Activated naive CD8-positive, alpha-beta T cell treated with anti-CD3 and anti-CD28 coated beads, Interleukin-2, amount 10 ng/mL, durations not matched to agents 7 days and 5 days (primary cell): ENCODE measurements at regions not wholly inside any gene's neighbourhood (a gene's known extent, or its start where the extent isn't known, plus 50 kb on each side); places are given as distances from the start of the nearest gene placed in this dataset.
"Not testable (repeated sequence)": the region's sequence is repeated elsewhere in the genome, so short reads cannot be mapped to it uniquely, and the experiment has no call there.

Experiments used
- ATAC-seq: fragments of 150-1000 bp; cut with Tn5 transposase; one replicate; pipeline ENCODE4 v1.10.0; 2021; ENCODE audit warnings: low read depth, moderate library complexity
- POLR2A ChIA-PET: fragments of 350-600 bp; sonication (Branson Sonifier 250); formaldehyde crosslinking; loops from one replicate; lab custom pipeline; 2021; ENCODE audit warnings: antibody characterized with exemption; lab: Charles Lee
- DNase-seq: peaks from one replicate; pipeline ENCODE4 v3.0.0; 2021
- H3K27ac Mint-ChIP-seq: one replicate; pipeline ENCODE4 v1.8.0; 2022; ENCODE audit warnings: mild to moderate bottlenecking, mixed read lengths
- H3K27me3 Mint-ChIP-seq: one replicate; pipeline ENCODE4 v1.8.0; 2022; ENCODE audit warnings: mild to moderate bottlenecking, moderate library complexity, mixed read lengths
- H3K36me3 Mint-ChIP-seq: one replicate; pipeline ENCODE4 v1.8.0; 2021; ENCODE audit warnings: mild to moderate bottlenecking, mixed read lengths
- H3K4me1 Mint-ChIP-seq: one replicate; pipeline ENCODE4 v1.8.0; 2021; ENCODE audit warnings: mixed read lengths
- H3K4me3 Mint-ChIP-seq: one replicate; pipeline ENCODE4 v1.8.0; 2022; ENCODE audit warnings: mild to moderate bottlenecking, moderate library complexity, mixed read lengths
- H3K9me3 Mint-ChIP-seq: one replicate; pipeline ENCODE4 v1.8.0; 2021; ENCODE audit warnings: mixed read lengths

GRCh38 chr6:57708061-57708460 lies 390.6 kb downstream of the PRIM2 start:
- H3K36me3 Mint-ChIP-seq, H3K4me1 Mint-ChIP-seq, DNase-seq, ATAC-seq, H3K4me3 Mint-ChIP-seq, H3K9me3 Mint-ChIP-seq, H3K27me3 Mint-ChIP-seq, H3K27ac Mint-ChIP-seq, POLR2A ChIA-PET: not testable (repeated sequence)

DNA sequence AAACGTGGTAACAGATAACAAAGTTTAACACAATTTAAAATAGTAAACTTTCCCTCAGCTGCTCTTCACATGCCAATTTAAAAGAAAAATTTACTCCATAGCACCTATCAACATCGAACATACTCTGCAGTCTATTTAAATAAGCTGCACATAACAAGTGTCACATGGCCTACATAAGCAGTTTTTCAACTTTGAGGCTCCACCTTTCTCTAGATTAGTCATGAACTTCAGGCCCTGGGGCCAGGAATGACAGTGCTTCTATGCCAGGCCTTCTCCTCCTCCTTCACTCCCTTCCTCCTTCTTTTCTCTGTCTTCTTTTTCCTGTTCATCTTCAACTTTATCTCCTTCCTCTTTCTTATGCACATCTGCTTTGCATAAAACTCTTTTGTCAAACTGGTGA lies 405.1 kb downstream of the PRIM2 start:
- H3K4me3 Mint-ChIP-seq, H3K36me3 Mint-ChIP-seq, H3K4me1 Mint-ChIP-seq, H3K9me3 Mint-ChIP-seq, ATAC-seq, DNase-seq, H3K27me3 Mint-ChIP-seq, POLR2A ChIA-PET, H3K27ac Mint-ChIP-seq: not testable (repeated sequence)

DNA sequence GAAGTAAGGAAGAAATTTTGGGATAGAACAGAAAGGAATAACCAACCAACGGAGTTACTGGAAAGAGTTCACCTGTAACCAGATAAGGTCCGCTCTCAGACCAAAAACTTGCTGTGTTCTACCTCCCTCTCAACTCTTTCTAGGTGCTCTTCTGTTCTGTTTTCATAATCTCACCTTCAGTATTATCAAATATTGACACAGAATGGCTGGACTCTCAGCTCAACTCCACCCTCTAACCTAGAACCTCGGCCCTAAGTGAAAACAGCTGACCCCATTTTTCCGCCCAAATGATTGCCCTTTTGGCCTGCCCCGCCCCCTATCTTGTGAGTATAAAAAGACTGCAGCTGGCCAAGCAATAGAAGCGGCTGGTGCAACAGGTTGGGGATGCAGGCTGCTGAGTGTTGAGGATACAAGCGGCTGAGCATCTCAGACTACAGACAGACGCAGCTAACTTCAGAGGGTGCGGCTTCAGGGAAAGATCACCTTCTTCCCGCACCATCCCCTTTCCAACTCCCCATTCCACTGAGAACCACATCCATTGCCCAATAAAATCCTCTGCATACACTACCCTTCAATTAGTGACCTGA lies 406.5 kb downstream of the PRIM2 start:
- H3K9me3 Mint-ChIP-seq, H3K27me3 Mint-ChIP-seq, H3K36me3 Mint-ChIP-seq, H3K27ac Mint-ChIP-seq, ATAC-seq, H3K4me1 Mint-ChIP-seq, DNase-seq, H3K4me3 Mint-ChIP-seq, POLR2A ChIA-PET: not testable (repeated sequence)

GRCh38 chr6:57729407-57729806 lies 412.0 kb downstream of the PRIM2 start:
- H3K4me3 Mint-ChIP-seq, H3K36me3 Mint-ChIP-seq, DNase-seq, POLR2A ChIA-PET, H3K27me3 Mint-ChIP-seq, H3K9me3 Mint-ChIP-seq, H3K27ac Mint-ChIP-seq, ATAC-seq, H3K4me1 Mint-ChIP-seq: not testable (repeated sequence)

DNA sequence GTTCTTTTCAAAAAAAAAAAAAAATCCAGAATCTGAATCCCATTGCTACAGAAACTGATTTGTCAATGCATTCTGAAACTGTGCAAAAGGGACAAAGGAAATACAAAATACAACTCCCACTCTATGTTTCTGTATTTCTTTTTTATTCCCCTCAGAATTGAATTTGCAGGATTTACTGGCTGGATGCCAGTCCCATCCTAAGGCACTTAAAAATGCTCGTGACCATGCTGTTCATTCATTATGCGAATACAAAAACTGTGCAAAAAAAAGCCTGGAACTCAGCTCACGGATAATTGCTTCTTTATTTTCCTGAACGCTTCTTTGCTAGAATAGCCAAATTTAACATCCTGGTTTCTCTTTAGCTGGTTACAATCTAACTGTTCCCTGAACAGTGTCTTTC lies 413.3 kb downstream of the PRIM2 start:
- POLR2A ChIA-PET, H3K9me3 Mint-ChIP-seq, H3K4me1 Mint-ChIP-seq, DNase-seq, H3K27ac Mint-ChIP-seq, H3K36me3 Mint-ChIP-seq, H3K27me3 Mint-ChIP-seq, H3K4me3 Mint-ChIP-seq, ATAC-seq: not testable (repeated sequence)

DNA sequence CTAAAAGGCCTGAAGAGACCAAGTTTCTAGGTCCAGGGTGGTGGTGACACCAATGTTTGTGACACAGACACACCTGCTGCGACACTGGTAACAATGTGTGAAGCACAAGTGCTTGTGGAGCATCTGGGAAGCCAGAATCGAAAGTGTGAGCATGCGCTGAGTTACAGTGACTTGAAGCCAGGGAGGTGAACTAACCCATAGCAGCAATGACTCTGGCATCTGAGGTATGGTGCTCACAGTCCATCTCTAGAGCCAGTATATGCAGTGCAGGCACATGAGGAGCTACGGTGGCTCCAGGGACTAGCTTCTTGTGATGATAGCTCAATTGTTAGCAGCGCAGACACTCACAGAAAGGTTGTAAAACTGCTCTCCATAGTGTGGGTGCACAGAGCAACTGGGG lies 430.3 kb downstream of the PRIM2 start:
- H3K27me3 Mint-ChIP-seq, H3K4me1 Mint-ChIP-seq, ATAC-seq, DNase-seq, H3K27ac Mint-ChIP-seq, H3K36me3 Mint-ChIP-seq, H3K4me3 Mint-ChIP-seq, POLR2A ChIA-PET, H3K9me3 Mint-ChIP-seq: not testable (repeated sequence)

DNA sequence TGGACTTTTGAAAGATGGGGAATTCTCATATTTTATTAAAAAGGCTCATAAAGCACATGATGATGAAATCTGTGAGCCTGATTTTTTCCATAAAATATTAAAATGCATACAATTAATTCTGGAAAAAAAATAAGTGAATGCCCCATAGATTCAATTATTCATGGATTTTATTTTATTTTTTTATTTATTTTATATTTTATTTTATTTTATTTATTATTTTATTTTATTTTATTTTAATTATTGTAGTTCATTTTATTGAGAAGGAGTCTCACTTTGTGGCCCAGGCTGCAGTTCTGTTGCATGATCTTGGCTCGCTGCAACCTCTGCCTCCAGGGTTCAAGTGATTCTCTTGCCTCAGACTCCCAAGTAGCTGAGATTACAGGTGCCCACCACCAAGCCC lies 442.4 kb downstream of the PRIM2 start:
- DNase-seq, H3K27ac Mint-ChIP-seq, H3K4me1 Mint-ChIP-seq, H3K9me3 Mint-ChIP-seq, H3K36me3 Mint-ChIP-seq, POLR2A ChIA-PET, H3K4me3 Mint-ChIP-seq, H3K27me3 Mint-ChIP-seq, ATAC-seq: not testable (repeated sequence)

GRCh38 chr6:57792720-57793397 lies 475.4 kb downstream of the PRIM2 start:
- H3K27ac Mint-ChIP-seq, H3K4me3 Mint-ChIP-seq, H3K9me3 Mint-ChIP-seq, H3K36me3 Mint-ChIP-seq, ATAC-seq, H3K4me1 Mint-ChIP-seq, POLR2A ChIA-PET: not testable (repeated sequence)
- H3K27me3 Mint-ChIP-seq, result peaks cover 39% of the 10 kb centered on the region
- peak; percentile 32 for DNase-seq

GRCh38 chr6:57793398-57793762 lies 475.9 kb downstream of the PRIM2 start:
- H3K9me3 Mint-ChIP-seq, H3K4me3 Mint-ChIP-seq, ATAC-seq, H3K36me3 Mint-ChIP-seq, DNase-seq, POLR2A ChIA-PET, H3K27ac Mint-ChIP-seq, H3K4me1 Mint-ChIP-seq: not testable (repeated sequence)
- peaks cover 39% of the 10 kb centered on the region for H3K27me3 Mint-ChIP-seq

DNA sequence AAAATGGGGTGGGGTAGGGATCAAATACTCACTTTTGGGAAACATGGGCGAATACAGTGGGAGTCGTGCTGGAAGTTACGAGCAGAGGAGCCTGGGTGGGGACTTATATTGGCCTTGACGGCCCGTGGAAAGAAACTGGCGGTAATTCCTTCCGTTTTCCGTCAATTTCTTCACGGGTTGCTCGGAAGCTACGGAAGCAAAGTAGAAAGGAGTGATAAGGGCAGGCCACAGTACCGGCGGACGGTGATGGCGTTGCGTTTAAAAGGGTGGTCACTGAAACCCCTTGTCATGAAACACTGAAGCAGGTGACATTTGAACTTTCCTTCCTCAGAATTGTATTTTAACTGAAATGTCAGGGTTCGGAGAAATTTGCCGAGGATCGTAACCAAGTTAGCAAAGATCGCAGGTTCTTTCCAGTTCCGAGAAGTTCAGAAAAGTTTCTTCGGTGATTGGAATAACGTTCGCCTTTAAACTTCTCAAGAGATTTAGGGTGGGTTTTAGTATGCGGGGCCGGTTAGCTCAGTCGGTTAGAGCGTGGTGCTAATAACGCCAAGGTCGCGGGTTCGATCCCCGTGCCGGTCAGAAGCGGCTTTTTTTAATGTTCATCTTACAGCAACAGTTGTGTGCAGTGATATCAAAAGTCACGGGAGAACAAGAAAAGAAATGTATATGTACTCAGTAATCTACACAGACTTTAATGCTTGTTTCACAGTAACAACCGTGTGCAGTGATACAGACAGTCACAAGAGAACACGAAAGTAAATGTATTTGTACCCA lies 482.5 kb downstream of the PRIM2 start:
- H3K4me3 Mint-ChIP-seq, DNase-seq, POLR2A ChIA-PET, ATAC-seq, H3K27ac Mint-ChIP-seq, H3K9me3 Mint-ChIP-seq, H3K36me3 Mint-ChIP-seq, H3K4me1 Mint-ChIP-seq: not testable (repeated sequence)
- H3K27me3 Mint-ChIP-seq, result peaks cover 12% of the 10 kb centered on the region

- H3K4me1 Mint-ChIP-seq, DNase-seq, H3K27me3 Mint-ChIP-seq, H3K27ac Mint-ChIP-seq, H3K36me3 Mint-ChIP-seq, ATAC-seq, H3K9me3 Mint-ChIP-seq, H3K4me3 Mint-ChIP-seq, POLR2A ChIA-PET: not testable (repeated sequence)
These were observed 491.2 kb downstream of the PRIM2 start for GRCh38 chr6:57808581-57808980.

DNA sequence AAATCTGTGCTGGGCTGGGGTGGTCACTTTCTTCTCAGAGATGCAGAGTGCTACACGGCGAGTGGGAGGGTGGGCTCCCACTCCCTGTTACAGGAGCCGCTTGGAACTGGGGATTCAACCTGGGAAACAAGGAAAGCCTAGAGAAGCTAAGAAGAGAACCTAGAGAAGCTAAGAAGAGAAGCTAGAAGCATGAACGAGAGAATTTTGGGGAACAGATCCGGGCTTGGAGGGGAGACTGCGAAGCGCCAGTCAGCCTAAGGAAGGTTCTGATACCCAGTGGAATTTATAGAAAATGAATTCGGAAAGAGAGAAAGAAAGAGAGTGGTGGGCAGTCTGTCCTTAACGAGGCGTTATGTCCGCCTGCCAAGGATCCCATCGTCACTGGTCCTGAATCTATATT lies 492.0 kb downstream of the PRIM2 start:
- ATAC-seq, H3K9me3 Mint-ChIP-seq, H3K27me3 Mint-ChIP-seq, DNase-seq, POLR2A ChIA-PET, H3K4me1 Mint-ChIP-seq, H3K27ac Mint-ChIP-seq, H3K36me3 Mint-ChIP-seq, H3K4me3 Mint-ChIP-seq: not testable (repeated sequence)

GRCh38 chr6:57813271-57814075 lies 496.0 kb downstream of the PRIM2 start:
- ATAC-seq, H3K27ac Mint-ChIP-seq, H3K9me3 Mint-ChIP-seq, H3K27me3 Mint-ChIP-seq, H3K36me3 Mint-ChIP-seq, DNase-seq, H3K4me1 Mint-ChIP-seq, POLR2A ChIA-PET, H3K4me3 Mint-ChIP-seq: not testable (repeated sequence)
